Spleen (tissue), 7 donors: ENCODE measurements at regions not wholly inside any gene's neighbourhood (a gene's known extent, or its start where the extent isn't known, plus 50 kb on each side); places are given as distances from the start of the nearest gene placed in this dataset.

Experiments
- CTCF ChIP-seq, 11 experiments: fragments of 200-600 bp in 7 of 11; fragments of 450-650 bp in 4 of 11; sonication (generic) in 4 of 11; IDR thresholded peaks in 8 of 11; conservative IDR thresholded peaks in 3 of 11; 1 replicate in 7 of 11; 2 replicates in 4 of 11; pipeline versions ENCODE4 v1.4.0 to v1.8.0; 2016 to 2021; ENCODE audit warnings: antibody characterized with exemption in 11 of 11, inconsistent platforms in 4 of 11, mild to moderate bottlenecking in 1 of 11
- POLR2A ChIP-seq, 3 donors: fragments of 450-650 bp; IDR thresholded peaks; one replicate each; pipeline ENCODE4 v1.5.1; 2017; ENCODE audit warnings: antibody characterized with exemption in 3 of 3, mild to moderate bottlenecking in 1 of 3
- POLR2AphosphoS5 ChIP-seq, 3 donors: sonication (generic); formaldehyde crosslinking; IDR thresholded peaks; one replicate each; pipeline ENCODE4 v1.5.1; 2017; ENCODE audit warnings: antibody characterized with exemption in 3 of 3
- donor health status: DM: no; HTN: no; CAD: no; lungs with moderate emphysema.
- donor health status: DM: no; HTN: no; CAD: no.
- donor health status: DM: no; HTN: no; CAD: no.

DNA sequence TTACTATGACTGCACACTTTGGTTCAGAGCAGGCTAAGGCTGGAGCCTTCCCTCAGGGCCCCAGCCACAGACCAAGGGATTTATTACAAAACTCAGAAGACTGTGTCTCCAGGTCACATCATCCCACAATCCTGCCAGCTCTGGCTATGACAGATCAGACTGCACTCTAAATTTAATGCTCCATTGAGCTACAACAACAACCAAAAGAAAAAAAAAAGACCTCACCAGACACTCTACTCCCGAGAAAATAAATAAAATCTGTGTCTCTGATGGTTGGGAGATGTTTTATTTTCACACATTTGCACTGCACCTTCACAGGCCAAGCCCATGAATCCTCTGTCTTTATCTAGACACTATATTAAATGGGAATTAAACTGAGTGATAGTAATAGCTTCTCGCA, 50.8 kb upstream of the CTNNB1 start:
- no peak for TF ChIP-seq CTCF (IDR thresholded peaks at IDR 0.05 in 8 of 11, conservative IDR thresholded peaks at IDR 0.05 in 3 of 11)
- no peak for TF ChIP-seq POLR2A (IDR thresholded peaks at IDR 0.05)
- no peak for TF ChIP-seq POLR2AphosphoS5 (IDR thresholded peaks at IDR 0.05)
